ENCODE measurements at regions not wholly inside any gene's neighbourhood (a gene's known extent, or its start where the extent isn't known, plus 50 kb on each side); places are given as distances from the start of the nearest gene placed in this dataset.

GRCh38 chr5:107320846-107321245, 349.9 kb downstream of the EFNA5 start:
- H3K4me1 ChIP-seq (ENCODE audit: control insufficient read depth, extremely low read depth, insufficient read depth, low read length): peaks cover 24% of the 10 kb centered on the region
- no peak overlapping the region for H3K9ac ChIP-seq (replicated peaks; ENCODE audit: extremely low read depth, insufficient read depth, low read length)
- no peaks in the 10 kb centered on the region for H3K27me3 ChIP-seq (ENCODE audit: control insufficient read depth in 2 of 2, insufficient read depth in 2 of 2, low read length in 2 of 2)
- DNase-seq (ENCODE audit: low read depth, low spot score): peak; percentile 80
- dilution Hi-C loops (cut with MboI; ENCODE audit: extremely low pct_ligation_motif_present, low sequenced_read_pairs) (no loop called here), intact Hi-C loops (cut with micrococcal nuclease) (loop anchor here (1.0 to 2.0 kb wide), 3 partner anchors 104 to 351 kb away; no protein-coding TSS in a partner anchor)
- ChIA-PET CTCF (interaction anchor here (1.2 to 4.4 kb wide), 4 partner anchors 10 to 251 kb away, joined by 3 to 20 read pairs (median 4); no protein-coding TSS in a partner anchor), POLR2A (interaction anchor here (0.6 kb wide), 1 partner anchor 975 kb away, joined by 7 read pairs; no protein-coding TSS in a partner anchor)
- no peaks in the 10 kb centered on the region for H3K36me3 ChIP-seq (ENCODE audit: control insufficient read depth in 2 of 2, extremely low read depth in 1 of 2, insufficient read depth in 2 of 2, low read length in 2 of 2)
- H3K79me2 ChIP-seq (ENCODE audit: control insufficient read depth, insufficient read depth, low read length): no peaks in the 10 kb centered on the region
- H3K9me3 ChIP-seq (replicated peaks; ENCODE audit: control insufficient read depth, insufficient read depth, low read length): no peaks in the 10 kb centered on the region
- H2AFZ ChIP-seq (ENCODE audit: low read depth, low read length): peak overlapping the region; percentile 31
- H3K9me1 ChIP-seq (replicated peaks; ENCODE audit: control insufficient read depth, extremely low read depth, insufficient read depth, low read length): peaks cover 3% of the 10 kb centered on the region
- peak overlapping the region; percentile 93 for H3K4me2 ChIP-seq (ENCODE audit: insufficient read depth, low read length)
- no peaks in the 10 kb centered on the region for H4K20me1 ChIP-seq (replicated peaks; ENCODE audit: control insufficient read depth, extremely low read depth, insufficient read depth, low read length)
- no TSS peak for BruUV-seq (replicated peaks)
- no peak overlapping the region for H3K4me3 ChIP-seq (replicated peaks in 1 of 3; ENCODE audit: insufficient read depth in 1 of 3, low read depth in 1 of 3, low read length in 3 of 3)
- H3K27ac ChIP-seq (ENCODE audit: insufficient read depth, low read depth, low read length): peak overlapping the region; percentile 63
- FAIRE-seq: peak; percentile 38
- TF ChIP-seq, protein P1, sequence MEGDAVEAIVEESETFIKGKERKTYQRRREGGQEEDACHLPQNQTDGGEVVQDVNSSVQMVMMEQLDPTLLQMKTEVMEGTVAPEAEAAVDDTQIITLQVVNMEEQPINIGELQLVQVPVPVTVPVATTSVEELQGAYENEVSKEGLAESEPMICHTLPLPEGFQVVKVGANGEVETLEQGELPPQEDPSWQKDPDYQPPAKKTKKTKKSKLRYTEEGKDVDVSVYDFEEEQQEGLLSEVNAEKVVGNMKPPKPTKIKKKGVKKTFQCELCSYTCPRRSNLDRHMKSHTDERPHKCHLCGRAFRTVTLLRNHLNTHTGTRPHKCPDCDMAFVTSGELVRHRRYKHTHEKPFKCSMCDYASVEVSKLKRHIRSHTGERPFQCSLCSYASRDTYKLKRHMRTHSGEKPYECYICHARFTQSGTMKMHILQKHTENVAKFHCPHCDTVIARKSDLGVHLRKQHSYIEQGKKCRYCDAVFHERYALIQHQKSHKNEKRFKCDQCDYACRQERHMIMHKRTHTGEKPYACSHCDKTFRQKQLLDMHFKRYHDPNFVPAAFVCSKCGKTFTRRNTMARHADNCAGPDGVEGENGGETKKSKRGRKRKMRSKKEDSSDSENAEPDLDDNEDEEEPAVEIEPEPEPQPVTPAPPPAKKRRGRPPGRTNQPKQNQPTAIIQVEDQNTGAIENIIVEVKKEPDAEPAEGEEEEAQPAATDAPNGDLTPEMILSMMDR (IDR thresholded peaks at IDR 0.05; ENCODE audit: extremely low read depth in 1 of 2, insufficient read depth in 1 of 2, low read depth in 1 of 2, low read length in 2 of 2): no peak
- TF ChIP-seq POLR2A (IDR thresholded peaks at IDR 0.05; ENCODE audit: low read depth, low read length) (no peak), JUN (IDR thresholded peaks at IDR 0.05; ENCODE audit: borderline replicate concordance, insufficient read depth, insufficient read length, low read depth) (no peak), GATA2 (IDR thresholded peaks at IDR 0.05; ENCODE audit: insufficient read depth, insufficient read length, low read depth, low read length) (no peak), MYC (IDR thresholded peaks at IDR 0.05; ENCODE audit: low read depth, low read length) (no peak), EZH2 (IDR thresholded peaks at IDR 0.05; ENCODE audit: borderline replicate concordance, low read depth, low read length, severe bottlenecking) (no peak), POLR2AphosphoS5 (IDR thresholded peaks at IDR 0.05; ENCODE audit: insufficient read depth, low read depth, low read length) (no peak), FOS (IDR thresholded peaks at IDR 0.05; ENCODE audit: borderline replicate concordance, insufficient read depth, low read length) (no peak), MAX (IDR thresholded peaks at IDR 0.05; ENCODE audit: insufficient read depth, insufficient read length) (no peak)

Measured in endothelial cell of umbilical vein (primary cell).